GM23248 (cell line): ENCODE measurements at regions not wholly inside any gene's neighbourhood (a gene's known extent, or its start where the extent isn't known, plus 50 kb on each side); places are given as distances from the start of the nearest gene placed in this dataset.

Experiments
- EZH2 ChIP-seq: fragments of 200-600 bp; sonication (generic); IDR thresholded peaks from 2 replicates; pipeline ENCODE4 v1.6.1; 2018; ENCODE audit warnings: antibody characterized with exemption, mild to moderate bottlenecking; ENCODE audit not compliant: insufficient read depth, poor library complexity, severe bottlenecking
- EZH2phosphoT487 ChIP-seq: fragments of 200-600 bp; sonication (generic); IDR thresholded peaks from 2 replicates; pipeline ENCODE4 v1.6.1; 2018; ENCODE audit warnings: antibody characterized with exemption, moderate library complexity, mild to moderate bottlenecking, low read depth; ENCODE audit not compliant: insufficient read depth

- no peak for TF ChIP-seq EZH2
- no peak for TF ChIP-seq EZH2phosphoT487
Measured at GRCh38 chr3:110865934-110866333, 205.7 kb upstream of the NECTIN3 start.
